ENCODE measurements at regions not wholly inside any gene's neighbourhood (a gene's known extent, or its start where the extent isn't known, plus 50 kb on each side); places are given as distances from the start of the nearest gene placed in this dataset.
A peak's percentile ranks its signal among the peaks of the same experiment; 100 is the strongest.
"Not testable (repeated sequence)": the region's sequence is repeated elsewhere in the genome, so short reads cannot be mapped to it uniquely, and the experiment has no call there.

DNA sequence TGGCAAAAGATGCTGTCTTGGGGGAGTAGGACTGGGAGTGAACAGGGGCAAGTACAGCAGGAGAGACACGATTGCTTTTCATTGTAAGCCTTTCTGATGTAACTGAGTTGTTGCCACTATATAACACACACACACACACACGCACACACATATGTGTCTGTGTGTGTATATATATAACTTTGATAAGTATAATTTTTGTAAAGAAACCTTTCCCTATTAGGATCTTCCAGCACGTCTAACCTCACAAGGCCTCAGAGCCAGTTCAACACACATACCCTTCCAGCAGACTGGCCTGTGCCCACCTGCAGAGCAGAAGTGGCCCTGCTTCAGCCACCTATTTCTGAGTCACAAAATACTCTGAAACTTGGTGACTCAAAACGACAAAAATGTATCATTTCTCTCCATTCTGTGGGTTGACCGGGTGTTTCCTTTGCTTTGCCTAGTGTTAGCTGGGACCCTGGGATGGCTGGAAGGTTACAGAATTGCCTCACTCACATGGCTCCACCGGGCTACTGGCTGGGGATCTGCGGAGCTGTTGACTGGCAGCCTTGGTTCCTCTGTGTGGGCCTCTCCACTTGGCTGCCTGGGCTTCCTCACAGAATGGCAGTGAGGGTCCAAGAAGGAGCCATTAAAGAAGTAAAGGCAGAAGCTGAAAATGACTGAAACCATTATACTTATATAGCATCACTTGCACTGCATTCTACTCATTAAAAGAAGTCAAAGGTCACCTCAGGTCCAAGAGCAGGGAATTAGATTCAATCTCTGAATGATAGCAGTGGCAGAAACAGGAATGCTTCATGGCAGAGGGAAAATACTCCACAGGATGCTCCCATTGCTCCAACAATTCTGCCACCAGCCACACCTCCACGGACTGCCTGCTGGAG is 126.4 kb downstream of the BANF2 start:
- ATAC-seq (ENCODE audit: poor library complexity) = no peak

DNA sequence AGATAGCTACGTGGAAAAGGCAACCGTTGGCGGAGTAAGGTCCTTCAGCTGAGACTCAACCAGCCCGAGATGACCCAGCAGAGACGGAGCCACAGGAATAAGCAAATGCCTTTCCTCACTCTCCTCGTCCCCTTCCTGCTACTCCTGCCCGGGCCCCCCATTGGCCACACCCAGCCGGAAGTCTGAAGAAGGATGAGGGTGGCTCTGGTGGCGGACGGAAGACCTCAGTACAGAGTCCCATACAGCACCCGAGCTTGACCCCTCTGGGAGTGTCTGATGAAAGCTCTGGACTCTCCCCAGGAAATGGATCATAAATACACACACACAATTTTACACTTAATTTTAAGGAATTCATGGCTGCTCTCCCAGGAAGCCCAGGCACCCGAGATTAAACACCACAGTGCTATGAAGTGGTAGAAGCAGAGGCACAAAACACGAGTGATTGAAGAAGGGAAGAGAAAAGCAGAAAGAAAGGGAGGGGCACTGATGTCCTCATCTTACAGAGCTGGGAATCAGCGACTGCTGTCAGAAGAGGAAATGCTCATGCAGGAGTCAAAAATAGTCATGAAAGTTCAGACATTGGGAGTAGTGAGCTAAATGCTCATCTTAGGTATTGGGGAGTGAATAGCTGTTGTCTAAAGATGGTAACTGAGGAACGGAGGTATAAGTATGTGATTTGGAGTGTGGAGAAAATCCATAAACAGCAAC is 125.6 kb downstream of the BANF2 start:
- DNase-seq (no peak), ATAC-seq (ENCODE audit: poor library complexity) (peak; percentile 59)
- intact Hi-C loops (cut with DNase I) = no loop called here

More for the DNA sequence above, 126.4 kb downstream of the BANF2 start:
- intact Hi-C loops (cut with DNase I) = no loop called here
- DNase-seq = no peak

DNA sequence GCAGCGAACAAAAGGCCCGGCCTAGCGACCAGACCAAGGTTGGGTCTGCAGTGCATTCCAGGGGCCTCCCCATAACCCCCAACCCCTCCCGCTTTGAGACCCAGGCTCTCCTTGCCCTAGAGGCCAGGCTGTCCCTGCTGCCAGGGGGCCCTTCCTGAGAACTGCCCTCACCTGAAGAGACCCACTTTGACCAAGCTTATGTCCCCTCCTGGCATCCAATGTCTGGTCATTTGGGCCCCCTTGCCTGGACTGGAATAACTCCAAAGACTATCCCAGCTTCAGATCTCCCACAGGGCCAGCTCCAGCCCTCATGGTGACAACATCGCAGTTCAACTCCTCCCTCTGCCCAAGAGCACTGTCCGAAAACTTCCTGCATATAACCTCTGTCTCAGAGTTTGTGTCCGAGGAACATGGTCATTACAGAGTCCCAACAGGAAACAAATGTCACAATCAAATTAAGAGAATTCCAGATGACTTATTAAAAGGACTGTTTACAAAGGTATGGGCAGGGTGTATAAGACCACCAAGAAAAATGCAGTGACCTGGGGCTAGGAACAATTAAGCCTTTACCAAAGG is 125.0 kb downstream of the BANF2 start:
- DNase-seq (no peak), ATAC-seq (ENCODE audit: poor library complexity) (peak; percentile 42)
- intact Hi-C loops (cut with DNase I) = no loop called here

DNA sequence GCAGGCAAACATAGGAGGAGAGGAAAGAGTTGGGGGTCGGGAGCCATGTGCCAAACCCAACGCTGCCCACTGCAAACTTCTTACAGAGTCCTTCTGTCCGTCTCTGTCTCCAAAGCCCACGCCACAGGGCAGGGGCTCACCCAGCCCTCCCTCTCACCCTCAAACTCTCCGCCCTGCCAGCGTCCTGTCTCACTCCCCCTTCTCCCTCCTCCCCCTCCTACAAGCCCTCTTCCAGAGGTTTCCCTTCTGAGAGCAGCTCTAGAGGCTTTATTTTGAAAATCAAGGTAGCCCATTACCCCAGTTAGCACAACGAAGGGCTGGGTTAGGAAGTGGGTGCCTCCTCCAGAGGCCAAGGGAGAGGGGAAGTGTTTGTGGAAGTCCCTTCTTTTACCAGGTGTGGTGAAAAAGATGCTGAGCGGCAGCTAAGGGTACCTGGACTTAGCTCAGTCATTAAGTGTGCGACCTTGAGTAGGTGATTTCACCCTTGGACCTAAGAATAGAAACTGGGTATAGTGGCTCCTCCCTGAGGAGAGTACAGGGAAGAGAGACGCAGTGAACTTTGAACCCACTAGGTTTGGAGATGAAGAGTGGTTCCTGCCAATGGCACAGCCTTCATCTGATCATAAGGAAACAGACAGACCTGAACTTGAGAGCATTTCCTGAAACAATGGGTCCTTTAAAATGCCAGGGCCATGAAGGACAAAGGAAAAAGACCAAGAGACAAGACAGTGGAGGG is 123.8 kb downstream of the BANF2 start:
- ATAC-seq (ENCODE audit: poor library complexity) (peak; percentile 26), DNase-seq (no peak)
- intact Hi-C loops (cut with DNase I) = no loop called here

DNA sequence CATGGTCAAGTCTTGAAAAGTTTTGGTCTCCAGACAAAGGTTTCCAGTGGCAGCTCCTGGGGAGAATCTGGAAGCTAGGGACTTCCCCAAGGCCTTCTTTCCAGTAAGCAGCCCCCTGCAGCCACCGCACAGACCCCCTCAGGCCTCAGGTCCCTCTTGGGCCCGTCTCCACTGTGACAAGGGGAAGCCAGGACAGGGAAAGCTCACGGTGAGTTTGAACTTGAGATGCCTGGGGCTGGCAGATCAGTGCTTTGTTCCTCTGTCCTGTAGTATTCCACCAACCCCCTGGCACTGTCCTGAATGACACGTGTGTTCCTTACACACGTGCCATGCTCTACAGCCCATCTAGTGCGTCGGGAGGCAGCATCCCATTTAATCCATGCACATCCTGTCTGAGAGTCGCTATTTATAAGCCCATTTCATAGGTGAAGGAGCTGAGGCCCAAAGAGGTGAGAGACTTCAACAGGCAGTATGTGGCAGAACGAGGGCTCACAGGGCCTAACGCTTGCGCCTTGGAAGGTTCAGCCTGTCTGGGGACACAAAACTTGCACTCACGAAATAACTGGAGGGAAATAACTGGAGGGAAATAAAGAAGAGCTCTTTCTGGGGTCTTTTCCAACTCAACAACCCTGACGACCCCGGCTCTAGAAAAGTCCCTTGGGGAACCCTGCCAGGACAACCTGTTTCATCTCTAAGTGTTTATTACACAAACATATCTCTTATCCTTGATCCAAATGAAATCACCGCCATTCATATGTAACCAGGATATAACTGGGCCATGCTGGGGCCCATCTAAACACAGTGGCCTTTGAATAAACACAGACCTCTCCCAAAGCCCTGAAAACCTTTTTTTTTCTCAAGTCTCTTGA is 123.0 kb downstream of the BANF2 start:
- no peak for DNase-seq
- no peak for ATAC-seq (ENCODE audit: poor library complexity)
- intact Hi-C loops (cut with DNase I) = no loop called here

DNA sequence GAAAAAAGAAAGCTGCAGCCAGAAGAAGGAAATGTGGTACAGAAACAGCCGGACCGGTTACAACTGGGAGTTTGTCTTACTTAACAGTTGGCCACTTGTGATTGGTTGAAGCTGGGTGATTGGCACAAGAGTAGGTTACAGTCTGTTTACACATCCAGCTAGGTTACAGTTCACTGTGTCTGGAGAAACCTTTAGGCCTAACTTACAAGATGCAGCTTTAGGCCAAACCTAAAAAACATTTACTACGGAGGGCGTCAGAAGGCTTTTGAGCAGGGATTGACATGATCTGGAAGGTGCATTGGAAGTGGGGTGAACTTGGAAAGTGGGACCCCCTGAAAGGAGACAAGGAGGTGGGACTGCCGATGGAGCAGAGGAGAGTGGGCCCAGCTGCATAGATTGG is 122.3 kb downstream of the BANF2 start:
- no peak for DNase-seq
- intact Hi-C loops (cut with DNase I) = no loop called here
- peak; percentile 61 for ATAC-seq (ENCODE audit: poor library complexity)

DNA sequence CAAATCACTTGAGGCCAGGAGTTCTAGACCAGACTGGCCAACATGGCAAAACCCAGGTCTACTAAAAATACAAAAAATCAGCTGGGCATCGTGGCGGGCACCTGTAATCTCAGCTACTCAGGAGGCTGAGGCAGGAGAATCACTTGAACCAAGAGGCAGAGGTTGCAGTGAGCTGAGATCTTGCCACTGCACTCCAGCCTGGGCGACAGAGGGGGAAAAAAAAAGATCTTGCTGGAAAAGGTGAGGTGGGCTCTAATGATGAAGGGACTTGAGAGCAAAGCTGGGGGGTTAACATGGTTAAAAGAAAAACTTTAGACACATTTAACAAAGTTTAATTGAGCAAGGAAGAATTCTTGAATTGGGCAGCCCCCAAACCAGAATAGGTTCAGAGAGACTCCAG is 121.8 kb downstream of the BANF2 start:
- ATAC-seq (ENCODE audit: poor library complexity); intact Hi-C loops (cut with DNase I); DNase-seq: not testable (repeated sequence)

DNA sequence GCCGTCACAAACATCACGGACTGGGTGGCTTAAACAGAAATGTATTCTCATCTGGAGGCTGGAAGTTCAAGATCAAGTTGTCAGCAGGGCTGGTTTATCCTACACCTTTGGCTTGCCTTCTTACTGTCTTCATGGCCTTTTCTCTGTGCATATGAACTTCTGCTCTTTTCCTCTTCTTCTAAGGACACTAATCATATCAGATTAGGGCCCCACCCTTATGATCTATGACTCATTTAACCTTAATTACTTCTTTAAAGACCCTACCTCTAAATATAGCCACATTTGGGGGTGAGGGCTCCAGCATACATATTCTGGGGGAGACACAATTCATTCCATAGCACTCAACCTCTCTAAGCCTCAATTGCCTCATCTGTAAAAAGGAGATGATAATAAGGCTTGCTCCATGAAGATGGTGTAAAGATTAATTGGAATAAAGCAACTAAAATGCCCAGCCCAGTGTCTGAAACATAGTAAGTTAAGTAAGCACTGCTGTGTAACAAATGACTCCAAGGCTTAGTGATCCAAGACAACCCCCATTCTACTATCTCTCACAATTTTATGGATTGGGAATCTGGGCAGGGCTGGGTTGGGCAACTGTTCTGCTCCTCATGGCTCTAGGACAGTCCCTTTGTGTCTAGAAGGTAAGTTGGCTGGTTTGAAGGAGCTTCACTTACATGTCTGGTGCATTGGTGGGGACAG is 119.8 kb downstream of the BANF2 start:
- ATAC-seq (ENCODE audit: poor library complexity) = no peak
- intact Hi-C loops (cut with DNase I) = no loop called here
- DNase-seq = no peak

DNA sequence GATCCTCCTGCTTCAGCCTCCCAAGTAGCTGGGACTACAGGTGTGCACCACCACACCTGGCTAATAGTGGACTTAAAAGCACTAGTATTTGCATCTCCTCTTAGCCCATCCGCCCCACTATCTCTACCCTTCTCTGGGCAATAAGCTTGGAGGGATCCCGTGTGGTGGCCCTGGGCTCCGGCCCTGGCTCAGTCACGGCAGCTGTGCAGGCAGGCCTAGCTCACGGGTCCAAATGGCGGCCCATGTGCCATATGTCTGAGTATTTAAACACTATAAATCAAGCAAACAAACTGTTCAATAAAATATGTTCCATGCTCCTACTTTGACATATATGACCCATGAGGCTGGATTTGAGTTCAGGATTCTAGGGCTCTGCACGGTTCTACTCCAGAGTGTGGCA is 118.4 kb downstream of the BANF2 start:
- DNase-seq (no peak), ATAC-seq (ENCODE audit: poor library complexity) (no peak)
- intact Hi-C loops (cut with DNase I) = no loop called here

DNA sequence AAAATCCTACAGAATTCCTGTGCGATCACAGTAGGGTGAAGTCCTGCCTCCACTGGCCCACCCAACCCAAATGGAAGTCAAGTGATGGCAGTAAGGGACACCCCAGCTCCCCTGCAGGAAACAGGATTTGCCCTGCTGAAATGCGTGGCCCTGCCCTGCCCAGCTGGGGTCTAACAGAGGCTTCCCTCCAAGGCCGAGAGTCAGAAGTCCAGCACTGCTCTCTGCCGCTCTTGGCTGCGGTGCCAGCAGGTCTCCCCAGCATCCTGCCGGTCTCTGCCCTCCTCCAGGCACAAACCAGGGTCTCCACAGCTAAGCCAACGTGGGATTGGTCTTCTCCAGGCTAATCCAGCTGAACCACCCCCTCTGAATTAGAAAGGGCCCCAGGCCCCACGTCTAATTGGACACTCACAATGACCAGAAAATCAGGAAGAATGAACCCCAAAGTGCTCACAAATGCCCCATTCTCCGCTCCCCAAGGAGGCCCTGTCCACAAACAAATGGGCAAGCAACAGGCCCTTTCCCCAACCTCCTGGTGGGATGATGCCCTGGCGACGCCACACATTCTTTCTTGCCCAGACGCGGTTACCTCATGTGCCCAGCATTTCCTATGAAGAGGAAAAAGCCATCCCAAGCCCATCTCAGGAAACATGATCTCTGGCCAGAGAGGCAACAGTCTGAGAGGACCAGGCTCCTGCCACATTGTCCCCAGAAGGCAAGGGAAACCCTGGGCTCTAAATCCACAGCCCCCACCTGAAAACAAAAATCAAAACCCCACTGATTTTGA is 117.2 kb downstream of the BANF2 start:
- ATAC-seq (ENCODE audit: poor library complexity) = no peak
- intact Hi-C loops (cut with DNase I) = no loop called here
- DNase-seq = no peak

DNA sequence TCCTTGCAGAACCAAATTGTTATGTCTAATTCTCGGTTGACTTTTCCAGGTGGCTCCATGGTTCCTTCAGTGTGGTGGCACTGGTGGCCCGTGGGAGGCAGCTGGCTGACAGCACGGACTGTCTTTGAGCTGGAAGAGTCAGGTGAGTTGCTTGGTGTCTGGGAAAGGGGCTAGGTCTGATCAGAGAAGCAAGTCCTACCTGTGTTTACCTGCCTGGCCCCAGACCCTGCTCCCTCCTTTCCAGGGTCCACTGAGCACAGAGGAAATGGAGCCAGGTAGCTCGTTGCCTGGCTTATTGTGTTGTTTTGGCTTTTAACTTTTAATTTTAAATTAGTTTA is 111.8 kb downstream of the BANF2 start:
- intact Hi-C loops (cut with DNase I) = no loop called here
- no peak for ATAC-seq (ENCODE audit: poor library complexity)

DNA sequence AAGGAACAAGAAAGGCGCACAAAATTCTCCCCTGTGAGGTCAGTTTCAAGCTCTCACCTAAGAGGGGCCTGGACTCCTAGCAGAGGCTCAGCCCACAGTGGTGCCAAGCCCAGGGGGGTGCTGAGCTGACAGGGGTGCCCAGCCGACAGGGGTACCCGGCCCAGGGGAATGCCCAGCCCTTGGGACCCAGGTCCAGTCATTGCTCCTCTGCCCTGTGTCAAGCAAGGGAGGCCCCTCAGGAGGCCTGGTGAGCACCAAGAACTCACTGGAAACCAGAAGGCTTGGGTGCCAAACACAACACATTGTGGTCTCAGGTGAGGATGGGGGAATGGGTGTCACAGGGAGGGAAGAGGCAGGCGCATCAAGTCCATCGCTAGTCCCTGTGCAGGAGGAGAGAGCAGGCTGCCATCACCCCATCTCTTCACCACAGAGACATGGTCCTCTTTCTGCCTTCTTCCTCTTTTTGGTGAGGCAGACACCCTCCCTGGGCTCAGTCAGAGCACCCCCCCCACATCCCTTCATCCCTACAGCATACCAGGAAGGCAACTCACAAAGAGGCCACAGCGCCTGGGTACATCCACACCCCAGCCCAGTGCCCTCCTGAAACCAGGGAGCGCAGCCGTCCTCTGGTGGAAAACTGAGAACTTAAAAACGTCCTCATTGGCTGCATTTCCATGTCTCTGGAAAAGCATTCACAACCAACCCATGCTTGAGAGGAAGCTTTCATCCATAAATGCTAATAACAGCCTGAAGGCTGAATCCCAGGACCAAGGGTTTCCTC is 111.3 kb downstream of the BANF2 start:
- DNase-seq (no peak), ATAC-seq (ENCODE audit: poor library complexity) (no peak)
- intact Hi-C loops (cut with DNase I) = no loop called here

More for the DNA sequence above, 111.8 kb downstream of the BANF2 start:
- no peak for DNase-seq

DNA sequence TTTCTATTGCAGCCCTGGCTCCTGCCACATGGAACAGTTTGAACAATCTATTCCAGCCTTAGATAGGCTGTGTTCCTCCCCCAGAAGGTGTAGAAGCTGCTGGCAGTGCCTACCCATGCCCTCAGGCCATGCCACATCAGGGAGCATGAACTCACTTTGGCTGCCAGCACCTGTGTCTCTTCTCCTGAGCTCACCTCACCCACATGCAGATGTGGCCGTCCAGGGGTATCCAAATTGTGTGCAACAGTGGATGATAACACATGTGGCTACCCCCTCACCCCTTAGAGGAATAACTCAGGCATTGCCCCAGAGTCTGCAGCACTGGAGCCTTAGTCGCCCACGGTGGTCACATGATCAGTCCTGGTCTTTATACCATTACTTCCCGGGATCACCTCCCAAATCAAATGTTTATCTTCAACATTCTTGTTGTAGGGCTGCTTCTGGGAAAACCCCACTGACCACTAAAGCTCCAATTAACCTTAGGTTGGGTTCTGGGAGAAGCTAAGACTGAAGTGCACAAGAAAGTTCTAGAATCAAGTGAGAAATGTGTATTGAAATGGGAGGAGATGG is 110.4 kb downstream of the BANF2 start:
- no peak for ATAC-seq (ENCODE audit: poor library complexity)
- intact Hi-C loops (cut with DNase I) = no loop called here
- DNase-seq = no peak

DNA sequence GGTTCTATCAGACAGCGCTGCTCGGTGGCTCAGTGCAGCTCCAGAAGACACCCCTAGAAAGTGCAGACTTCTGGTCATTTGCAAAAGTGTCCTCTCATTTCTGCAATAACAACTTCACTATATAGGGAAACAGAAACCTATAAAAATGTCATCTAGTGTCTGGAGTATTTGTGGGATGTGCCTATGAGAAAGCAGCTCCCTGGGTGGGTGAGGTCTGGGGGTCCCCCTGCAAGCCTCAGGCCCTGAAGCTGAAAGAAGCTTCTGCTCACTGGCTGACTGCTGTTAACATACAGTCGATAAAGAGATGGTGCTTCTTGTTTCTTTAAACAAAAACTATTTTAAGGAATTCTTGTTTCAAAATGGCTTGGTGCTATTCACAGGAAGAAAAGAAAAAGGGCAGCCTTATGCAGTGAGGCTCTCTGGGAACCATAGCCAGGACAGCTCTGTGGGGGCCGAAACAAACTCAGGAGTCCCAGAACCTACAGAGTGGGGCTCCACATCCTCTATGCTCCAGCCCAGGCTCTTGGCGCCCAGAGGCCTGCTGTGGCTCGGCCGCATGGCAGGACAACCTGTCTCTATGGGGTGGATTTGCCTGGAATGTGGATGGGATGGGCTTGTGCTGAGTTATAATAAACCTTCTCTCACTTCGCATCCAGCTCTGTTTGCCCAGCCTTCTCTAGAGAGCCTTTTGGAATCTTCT is 109.7 kb downstream of the BANF2 start:
- DNase-seq (no peak), ATAC-seq (ENCODE audit: poor library complexity) (peak; percentile 42)
- intact Hi-C loops (cut with DNase I) = no loop called here

DNA sequence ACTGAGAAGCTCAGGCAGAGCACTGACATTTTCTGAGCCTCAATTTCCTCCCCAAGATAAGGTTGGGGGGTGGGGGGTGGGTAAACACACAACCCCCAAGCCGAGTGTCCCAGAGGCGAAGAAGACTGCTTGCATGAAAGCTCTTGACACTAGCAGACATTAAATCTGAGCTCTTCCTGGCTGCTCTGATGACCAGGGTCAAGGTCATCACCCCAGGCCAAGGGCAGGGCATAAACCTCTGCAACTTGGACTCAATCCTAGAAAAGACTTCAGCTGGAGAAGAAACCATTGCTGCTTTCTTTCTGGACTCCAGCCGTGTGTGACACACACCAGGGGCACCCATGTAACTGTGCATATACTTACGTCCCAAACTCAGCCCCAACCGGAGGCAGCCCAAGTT is 109.0 kb downstream of the BANF2 start:
- intact Hi-C loops (cut with DNase I) = no loop called here
- no peak for ATAC-seq (ENCODE audit: poor library complexity)
- DNase-seq = no peak

Measured in Right ventricle myocardium superior (tissue), 1 donor.